Posterior cingulate gyrus (tissue), 11 donors: ENCODE measurements at regions not wholly inside any gene's neighbourhood (a gene's known extent, or its start where the extent isn't known, plus 50 kb on each side); places are given as distances from the start of the nearest gene placed in this dataset.

Experiments
- DNase-seq, 10 donors: peaks; one replicate each; pipeline versions ENCODE4 v3.0.0 to v3.0.0-alpha.2; 2020 to 2021; ENCODE audit warnings: mixed read lengths in 3 of 10
- intact Hi-C: fragments of 100-400 bp; cut with DNase I; formaldehyde crosslinking; loops from one replicate; pipeline ENCODE4 v1.15.1; 2023

- intact Hi-C loops, result no loop called here
- DNase-seq, result peak in 1 of 10 donors; percentile 26
These were observed 50.7 kb upstream of the RPL38 start for GRCh38 chr17:74152591-74153455.

- DNase-seq, result peak in 1 of 10 donors; percentile 14
- intact Hi-C loops, result no loop called here
These were observed 50.0 kb upstream of the RPL38 start for GRCh38 chr17:74153456-74153810.
